DND-41 (cell line): ENCODE measurements at regions not wholly inside any gene's neighbourhood (a gene's known extent, or its start where the extent isn't known, plus 50 kb on each side); places are given as distances from the start of the nearest gene placed in this dataset.

Experiments used
- ATAC-seq: fragments of 200-7000 bp; cut with Tn5 transposase; 3 replicates; pipeline ENCODE4 v1.9.1; 2021; ENCODE audit warnings: low read depth; ENCODE audit not compliant: insufficient read depth
- DNase-seq: peaks from one replicate; pipeline ENCODE4 v3.0.0-alpha.2; 2020
- H2AFZ ChIP-seq: 2 replicates; pipeline ENCODE4 v1.6.0; 2012; ENCODE audit warnings: low read depth, low read length
- H3K27ac ChIP-seq: 2 replicates; pipeline ENCODE4 v1.5.1; 2012; ENCODE audit warnings: low read length, inconsistent platforms
- H3K27me3 ChIP-seq: fragments of 200-600 bp; sonication (generic); 2 replicates; pipeline ENCODE4 v1.6.0; 2012; ENCODE audit warnings: low read length, mild to moderate bottlenecking, inconsistent platforms; ENCODE audit not compliant: insufficient read depth, poor library complexity
- H3K36me3 ChIP-seq: 2 replicates; pipeline ENCODE4 v1.5.1; 2012; ENCODE audit warnings: low read length, inconsistent platforms; ENCODE audit not compliant: insufficient read depth
- H3K4me1 ChIP-seq: 2 replicates; pipeline ENCODE4 v1.5.1; 2012; ENCODE audit warnings: mild to moderate bottlenecking, low read length; ENCODE audit not compliant: insufficient read depth
- H3K4me2 ChIP-seq: 2 replicates; pipeline ENCODE4 v1.6.0; 2012; ENCODE audit warnings: mild to moderate bottlenecking, moderate library complexity, low read length, inconsistent platforms; ENCODE audit not compliant: insufficient read depth
- H3K4me3 ChIP-seq, 2 experiments: fragments of 200-600 bp in 1 of 2; shearing (Covaris generic) in 1 of 2; 2 replicates each; pipeline ENCODE4 v1.5.1; 2012 to 2016; ENCODE audit warnings: inconsistent platforms in 2 of 2, low read length in 2 of 2, mild to moderate bottlenecking in 2 of 2, low read depth in 1 of 2, moderate library complexity in 1 of 2
- H3K79me2 ChIP-seq: 2 replicates; pipeline ENCODE4 v1.6.0; 2012; ENCODE audit warnings: low read length, inconsistent platforms; ENCODE audit not compliant: insufficient read depth
- H3K9ac ChIP-seq: 2 replicates; pipeline ENCODE4 v1.6.0; 2012; ENCODE audit warnings: low read depth, mild to moderate bottlenecking, inconsistent platforms, low read length, moderate library complexity
- H3K9me3 ChIP-seq: 2 replicates; pipeline ENCODE4 v1.5.1; 2012; ENCODE audit warnings: low read length, moderate library complexity, mild to moderate bottlenecking, inconsistent platforms; ENCODE audit not compliant: insufficient read depth, severe bottlenecking
- H4K20me1 ChIP-seq: 2 replicates; pipeline ENCODE4 v1.6.0; 2012; ENCODE audit warnings: low read length; ENCODE audit not compliant: insufficient read depth
- EZH2 ChIP-seq: IDR thresholded peaks from 3 replicates; pipeline ENCODE4 v1.6.1; 2012; ENCODE audit warnings: borderline replicate concordance, low read depth, mild to moderate bottlenecking, moderate library complexity, low read length, inconsistent platforms; ENCODE audit not compliant: severe bottlenecking
- TF ChIP-seq, protein P1 (sequence below): IDR thresholded peaks from 2 replicates; pipeline ENCODE4 v1.5.1; 2012; ENCODE audit warnings: borderline replicate concordance, low read length, moderate library complexity, mild to moderate bottlenecking; ENCODE audit not compliant: poor library complexity, severe bottlenecking; ENCODE audit errors: extremely low read depth

DNA sequence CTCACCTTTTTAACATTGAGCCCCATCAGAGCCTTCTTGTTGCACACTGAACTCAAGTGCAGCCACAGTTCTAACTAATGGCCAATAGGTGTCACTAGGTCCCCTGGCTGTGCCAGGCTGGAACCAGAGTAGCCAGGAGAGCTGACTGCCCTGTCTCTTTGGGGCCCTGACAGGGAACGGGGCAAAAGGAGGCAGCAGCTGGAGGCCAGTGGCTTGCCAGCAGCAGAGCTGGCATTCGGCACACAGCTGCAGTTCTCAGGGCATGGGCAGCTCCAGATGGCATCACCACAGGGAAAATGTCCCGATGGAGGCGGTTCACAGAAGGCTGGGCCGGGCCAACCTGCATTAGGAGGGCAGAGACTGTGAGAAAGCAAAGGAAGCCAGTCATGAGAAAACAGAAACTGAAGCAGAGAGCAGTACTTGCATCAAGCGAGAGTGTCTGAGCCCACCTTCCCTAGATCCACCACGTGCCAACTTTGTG lies 188.6 kb downstream of the FCRL5 start:
- H3K9ac ChIP-seq, result no peak overlapping the region
- no peak for TF ChIP-seq EZH2
- TF ChIP-seq, protein P1, sequence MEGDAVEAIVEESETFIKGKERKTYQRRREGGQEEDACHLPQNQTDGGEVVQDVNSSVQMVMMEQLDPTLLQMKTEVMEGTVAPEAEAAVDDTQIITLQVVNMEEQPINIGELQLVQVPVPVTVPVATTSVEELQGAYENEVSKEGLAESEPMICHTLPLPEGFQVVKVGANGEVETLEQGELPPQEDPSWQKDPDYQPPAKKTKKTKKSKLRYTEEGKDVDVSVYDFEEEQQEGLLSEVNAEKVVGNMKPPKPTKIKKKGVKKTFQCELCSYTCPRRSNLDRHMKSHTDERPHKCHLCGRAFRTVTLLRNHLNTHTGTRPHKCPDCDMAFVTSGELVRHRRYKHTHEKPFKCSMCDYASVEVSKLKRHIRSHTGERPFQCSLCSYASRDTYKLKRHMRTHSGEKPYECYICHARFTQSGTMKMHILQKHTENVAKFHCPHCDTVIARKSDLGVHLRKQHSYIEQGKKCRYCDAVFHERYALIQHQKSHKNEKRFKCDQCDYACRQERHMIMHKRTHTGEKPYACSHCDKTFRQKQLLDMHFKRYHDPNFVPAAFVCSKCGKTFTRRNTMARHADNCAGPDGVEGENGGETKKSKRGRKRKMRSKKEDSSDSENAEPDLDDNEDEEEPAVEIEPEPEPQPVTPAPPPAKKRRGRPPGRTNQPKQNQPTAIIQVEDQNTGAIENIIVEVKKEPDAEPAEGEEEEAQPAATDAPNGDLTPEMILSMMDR, result peak; percentile 66
- no peaks in the 10 kb centered on the region for H3K4me1 ChIP-seq
- no peaks in the 10 kb centered on the region for H4K20me1 ChIP-seq
- no peak overlapping the region for H2AFZ ChIP-seq
- no peak overlapping the region for H3K4me2 ChIP-seq
- H3K36me3 ChIP-seq, result no peaks in the 10 kb centered on the region
- no peak overlapping the region for H3K27ac ChIP-seq
- DNase-seq (peak; percentile 18), ATAC-seq (peak; percentile 74; the same call in 2 of the 3 replicates)
- no peaks in the 10 kb centered on the region for H3K9me3 ChIP-seq
- H3K27me3 ChIP-seq, result peaks cover 16% of the 10 kb centered on the region
- no peak overlapping the region for H3K4me3 ChIP-seq
- H3K79me2 ChIP-seq, result no peaks in the 10 kb centered on the region

- peaks cover 24% of the 10 kb centered on the region for H3K27me3 ChIP-seq
- H3K79me2 ChIP-seq, result no peaks in the 10 kb centered on the region
- no peaks in the 10 kb centered on the region for H3K9me3 ChIP-seq
- TF ChIP-seq, protein P1, result no peak
- TF ChIP-seq EZH2, result no peak
- no peak overlapping the region for H3K4me3 ChIP-seq
- no peak for ATAC-seq
- H3K4me1 ChIP-seq, result no peaks in the 10 kb centered on the region
- DNase-seq, result no peak
- H3K27ac ChIP-seq, result no peak overlapping the region
- H4K20me1 ChIP-seq, result no peaks in the 10 kb centered on the region
- H3K36me3 ChIP-seq, result no peaks in the 10 kb centered on the region
- H2AFZ ChIP-seq, result no peak overlapping the region
- H3K9ac ChIP-seq, result no peak overlapping the region
- no peak overlapping the region for H3K4me2 ChIP-seq
These were observed 192.3 kb downstream of the FCRL5 start for GRCh38 chr1:157360023-157360390.

DNA sequence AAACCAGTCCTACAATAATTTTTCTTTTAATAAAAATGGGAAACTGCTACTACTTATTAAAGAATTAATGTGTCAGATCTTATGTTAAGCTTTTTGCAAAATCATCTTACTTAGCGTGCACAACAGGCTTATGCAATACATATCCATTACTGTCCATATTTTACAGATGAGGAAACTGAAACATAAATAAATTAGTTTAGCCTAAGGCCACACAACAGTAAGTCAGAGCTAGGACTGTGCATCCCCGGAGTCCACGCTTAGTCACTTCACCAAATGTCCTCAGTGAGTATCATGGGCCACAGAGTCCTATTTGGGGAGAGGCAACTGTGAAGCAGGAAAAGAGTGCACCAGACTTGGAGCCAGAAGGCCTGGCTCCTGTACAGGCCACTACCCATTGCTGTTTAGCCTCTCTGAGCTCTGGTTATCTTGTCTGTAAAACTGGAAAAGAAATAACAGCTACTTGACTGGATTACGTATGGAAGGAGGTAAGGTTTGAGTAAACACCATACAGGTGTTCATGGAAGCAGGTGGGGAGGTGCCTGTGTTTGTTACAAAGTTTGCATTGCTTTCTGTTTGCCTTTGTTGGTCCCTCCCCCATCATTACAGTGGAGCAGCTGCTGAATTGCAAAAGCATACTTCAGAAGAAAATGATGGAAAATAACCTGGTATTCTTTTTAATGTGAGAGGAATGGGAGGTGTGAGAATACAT lies 192.8 kb downstream of the FCRL5 start:
- Histone ChIP-seq H2AFZ (no peak overlapping the region), H3K9me3 (no peaks in the 10 kb centered on the region), H3K4me3 (no peak overlapping the region), H3K4me1 (no peaks in the 10 kb centered on the region), H4K20me1 (no peaks in the 10 kb centered on the region), H3K79me2 (no peaks in the 10 kb centered on the region), H3K36me3 (no peaks in the 10 kb centered on the region), H3K4me2 (no peak overlapping the region), H3K27me3 (peaks cover 24% of the 10 kb centered on the region), H3K27ac (no peak overlapping the region), H3K9ac (no peak overlapping the region)
- no peak for ATAC-seq
- no peak for TF ChIP-seq EZH2
- TF ChIP-seq, protein P1, result no peak
- no peak for DNase-seq
